C4-2B (cell line): ENCODE measurements at regions not wholly inside any gene's neighbourhood (a gene's known extent, or its start where the extent isn't known, plus 50 kb on each side); places are given as distances from the start of the nearest gene placed in this dataset.

ENCODE experiments used
- ZFX ChIP-seq: fragments of 450-650 bp; IDR thresholded peaks from 2 replicates; pipeline ENCODE4 v1.6.1; 2017
- TF ChIP-seq, protein P1 (sequence below): fragments of 450-650 bp; conservative IDR thresholded peaks from 2 replicates; pipeline ENCODE4 v1.5.1; 2017; ENCODE audit warnings: mild to moderate bottlenecking

DNA sequence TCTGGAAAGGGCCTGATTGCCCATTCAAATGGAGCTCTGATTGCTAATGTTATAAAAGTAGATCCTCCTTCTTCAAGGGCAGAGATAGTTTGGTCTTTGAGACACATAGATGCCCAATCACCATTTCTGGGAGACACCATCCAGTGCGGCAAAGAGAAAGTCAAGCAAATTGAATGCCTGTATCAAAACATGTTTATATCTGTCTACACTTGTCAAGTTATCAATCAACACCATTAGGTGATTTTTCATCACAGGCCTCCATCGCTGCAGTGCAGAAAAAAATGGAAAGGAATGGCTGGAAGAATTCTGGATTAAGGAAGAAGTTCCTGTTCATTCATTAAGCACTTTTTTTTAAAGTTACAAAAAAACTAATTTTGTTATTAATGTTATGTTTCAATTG is 54.8 kb upstream of the ZFP64 start:
- TF ChIP-seq, protein P1, sequence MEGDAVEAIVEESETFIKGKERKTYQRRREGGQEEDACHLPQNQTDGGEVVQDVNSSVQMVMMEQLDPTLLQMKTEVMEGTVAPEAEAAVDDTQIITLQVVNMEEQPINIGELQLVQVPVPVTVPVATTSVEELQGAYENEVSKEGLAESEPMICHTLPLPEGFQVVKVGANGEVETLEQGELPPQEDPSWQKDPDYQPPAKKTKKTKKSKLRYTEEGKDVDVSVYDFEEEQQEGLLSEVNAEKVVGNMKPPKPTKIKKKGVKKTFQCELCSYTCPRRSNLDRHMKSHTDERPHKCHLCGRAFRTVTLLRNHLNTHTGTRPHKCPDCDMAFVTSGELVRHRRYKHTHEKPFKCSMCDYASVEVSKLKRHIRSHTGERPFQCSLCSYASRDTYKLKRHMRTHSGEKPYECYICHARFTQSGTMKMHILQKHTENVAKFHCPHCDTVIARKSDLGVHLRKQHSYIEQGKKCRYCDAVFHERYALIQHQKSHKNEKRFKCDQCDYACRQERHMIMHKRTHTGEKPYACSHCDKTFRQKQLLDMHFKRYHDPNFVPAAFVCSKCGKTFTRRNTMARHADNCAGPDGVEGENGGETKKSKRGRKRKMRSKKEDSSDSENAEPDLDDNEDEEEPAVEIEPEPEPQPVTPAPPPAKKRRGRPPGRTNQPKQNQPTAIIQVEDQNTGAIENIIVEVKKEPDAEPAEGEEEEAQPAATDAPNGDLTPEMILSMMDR: no peak
- TF ChIP-seq ZFX: no peak
